ENCODE measurements at regions not wholly inside any gene's neighbourhood (a gene's known extent, or its start where the extent isn't known, plus 50 kb on each side); places are given as distances from the start of the nearest gene placed in this dataset.

GRCh38 chr10:31081937-31082840 lies 50.5 kb upstream of the ZNF438 start:
- Histone ChIP-seq H3K4me3 (ENCODE audit: low read length) (no peak overlapping the region), H3K36me3 (ENCODE audit: control insufficient read depth, insufficient read depth, low read length) (no peaks in the 10 kb centered on the region), H3K4me1 (ENCODE audit: control insufficient read depth, insufficient read depth, low read length) (no peaks in the 10 kb centered on the region), H3K9ac (ENCODE audit: low read length) (no peak overlapping the region), H3K27ac (ENCODE audit: low read depth, low read length) (no peak overlapping the region), H3K27me3 (ENCODE audit: control insufficient read depth, insufficient read depth, low read length) (no peaks in the 10 kb centered on the region)

GRCh38 chr10:31083765-31084184 lies 52.1 kb upstream of the ZNF438 start:
- Histone ChIP-seq H3K27ac (ENCODE audit: low read depth, low read length) (no peak overlapping the region), H3K4me1 (ENCODE audit: control insufficient read depth, insufficient read depth, low read length) (no peaks in the 10 kb centered on the region), H3K4me3 (ENCODE audit: low read length) (no peak overlapping the region), H3K9ac (ENCODE audit: low read length) (no peak overlapping the region), H3K36me3 (ENCODE audit: control insufficient read depth, insufficient read depth, low read length) (no peaks in the 10 kb centered on the region), H3K27me3 (ENCODE audit: control insufficient read depth, insufficient read depth, low read length) (no peaks in the 10 kb centered on the region)

GRCh38 chr10:31087011-31087410 lies 55.3 kb upstream of the ZNF438 start:
- no peaks in the 10 kb centered on the region for H3K4me1 ChIP-seq (ENCODE audit: control insufficient read depth, insufficient read depth, low read length)
- no peak overlapping the region for H3K27ac ChIP-seq (ENCODE audit: low read depth, low read length)
- no peak overlapping the region for H3K4me3 ChIP-seq (ENCODE audit: low read length)
- no peaks in the 10 kb centered on the region for H3K36me3 ChIP-seq (ENCODE audit: control insufficient read depth, insufficient read depth, low read length)
- H3K9ac ChIP-seq (ENCODE audit: low read length) = no peak overlapping the region
- H3K27me3 ChIP-seq (ENCODE audit: control insufficient read depth, insufficient read depth, low read length) = no peaks in the 10 kb centered on the region

- Histone ChIP-seq H3K27me3 (ENCODE audit: control insufficient read depth, insufficient read depth, low read length) (no peaks in the 10 kb centered on the region), H3K27ac (ENCODE audit: low read depth, low read length) (no peak overlapping the region), H3K4me1 (ENCODE audit: control insufficient read depth, insufficient read depth, low read length) (no peaks in the 10 kb centered on the region), H3K9ac (ENCODE audit: low read length) (no peak overlapping the region), H3K4me3 (ENCODE audit: low read length) (no peak overlapping the region), H3K36me3 (ENCODE audit: control insufficient read depth, insufficient read depth, low read length) (no peaks in the 10 kb centered on the region)
Observed at GRCh38 chr10:31087851-31088250, 56.2 kb upstream of the ZNF438 start.

- H3K36me3 ChIP-seq (ENCODE audit: control insufficient read depth, insufficient read depth, low read length) = no peaks in the 10 kb centered on the region
- H3K27ac ChIP-seq (ENCODE audit: low read depth, low read length) = no peak overlapping the region
- H3K4me3 ChIP-seq (ENCODE audit: low read length) = no peak overlapping the region
- no peak overlapping the region for H3K9ac ChIP-seq (ENCODE audit: low read length)
- H3K4me1 ChIP-seq (ENCODE audit: control insufficient read depth, insufficient read depth, low read length) = no peaks in the 10 kb centered on the region
- no peaks in the 10 kb centered on the region for H3K27me3 ChIP-seq (ENCODE audit: control insufficient read depth, insufficient read depth, low read length)
Observed at GRCh38 chr10:31090894-31091607, 59.4 kb upstream of the ZNF438 start.

- Histone ChIP-seq H3K27ac (ENCODE audit: low read depth, low read length) (no peak overlapping the region), H3K4me3 (ENCODE audit: low read length) (no peak overlapping the region), H3K9ac (ENCODE audit: low read length) (no peak overlapping the region), H3K36me3 (ENCODE audit: control insufficient read depth, insufficient read depth, low read length) (no peaks in the 10 kb centered on the region), H3K4me1 (ENCODE audit: control insufficient read depth, insufficient read depth, low read length) (no peaks in the 10 kb centered on the region), H3K27me3 (ENCODE audit: control insufficient read depth, insufficient read depth, low read length) (no peaks in the 10 kb centered on the region)
Observed at GRCh38 chr10:31095677-31096560, 64.3 kb upstream of the ZNF438 start.

- Histone ChIP-seq H3K36me3 (ENCODE audit: control insufficient read depth, insufficient read depth, low read length) (no peaks in the 10 kb centered on the region), H3K4me1 (ENCODE audit: control insufficient read depth, insufficient read depth, low read length) (no peaks in the 10 kb centered on the region), H3K27me3 (ENCODE audit: control insufficient read depth, insufficient read depth, low read length) (no peaks in the 10 kb centered on the region), H3K9ac (ENCODE audit: low read length) (no peak overlapping the region), H3K27ac (ENCODE audit: low read depth, low read length) (no peak overlapping the region), H3K4me3 (ENCODE audit: low read length) (no peak overlapping the region)
Observed at GRCh38 chr10:31098046-31098445, 66.4 kb upstream of the ZNF438 start.

- H3K36me3 ChIP-seq (ENCODE audit: control insufficient read depth, insufficient read depth, low read length) = no peaks in the 10 kb centered on the region
- no peak overlapping the region for H3K27ac ChIP-seq (ENCODE audit: low read depth, low read length)
- H3K27me3 ChIP-seq (ENCODE audit: control insufficient read depth, insufficient read depth, low read length) = no peaks in the 10 kb centered on the region
- H3K9ac ChIP-seq (ENCODE audit: low read length) = no peak overlapping the region
- H3K4me1 ChIP-seq (ENCODE audit: control insufficient read depth, insufficient read depth, low read length) = no peaks in the 10 kb centered on the region
- no peak overlapping the region for H3K4me3 ChIP-seq (ENCODE audit: low read length)
Observed at GRCh38 chr10:31099094-31099493, 67.4 kb upstream of the ZNF438 start.

GRCh38 chr10:31099664-31100063 lies 68.0 kb upstream of the ZNF438 start:
- H3K36me3 ChIP-seq (ENCODE audit: control insufficient read depth, insufficient read depth, low read length) = no peaks in the 10 kb centered on the region
- no peak overlapping the region for H3K9ac ChIP-seq (ENCODE audit: low read length)
- no peak overlapping the region for H3K27ac ChIP-seq (ENCODE audit: low read depth, low read length)
- H3K4me1 ChIP-seq (ENCODE audit: control insufficient read depth, insufficient read depth, low read length) = no peaks in the 10 kb centered on the region
- no peak overlapping the region for H3K4me3 ChIP-seq (ENCODE audit: low read length)
- no peaks in the 10 kb centered on the region for H3K27me3 ChIP-seq (ENCODE audit: control insufficient read depth, insufficient read depth, low read length)

GRCh38 chr10:31100115-31100601 lies 68.5 kb upstream of the ZNF438 start:
- no peak overlapping the region for H3K4me3 ChIP-seq (ENCODE audit: low read length)
- no peak overlapping the region for H3K27ac ChIP-seq (ENCODE audit: low read depth, low read length)
- H3K4me1 ChIP-seq (ENCODE audit: control insufficient read depth, insufficient read depth, low read length) = no peaks in the 10 kb centered on the region
- no peaks in the 10 kb centered on the region for H3K27me3 ChIP-seq (ENCODE audit: control insufficient read depth, insufficient read depth, low read length)
- no peak overlapping the region for H3K9ac ChIP-seq (ENCODE audit: low read length)
- no peaks in the 10 kb centered on the region for H3K36me3 ChIP-seq (ENCODE audit: control insufficient read depth, insufficient read depth, low read length)

- H3K4me3 ChIP-seq (ENCODE audit: low read length) = no peak overlapping the region
- H3K27ac ChIP-seq (ENCODE audit: low read depth, low read length) = no peak overlapping the region
- no peaks in the 10 kb centered on the region for H3K4me1 ChIP-seq (ENCODE audit: control insufficient read depth, insufficient read depth, low read length)
Observed at GRCh38 chr10:31100662-31101061, 69.0 kb upstream of the ZNF438 start.

GRCh38 chr10:31101123-31101522 lies 69.5 kb upstream of the ZNF438 start:
- no peaks in the 10 kb centered on the region for H3K27me3 ChIP-seq (ENCODE audit: control insufficient read depth, insufficient read depth, low read length)
- H3K27ac ChIP-seq (ENCODE audit: low read depth, low read length) = no peak overlapping the region

More at GRCh38 chr10:31100662-31101061, 69.0 kb upstream of the ZNF438 start:
- Histone ChIP-seq H3K9ac (ENCODE audit: low read length) (no peak overlapping the region), H3K27me3 (ENCODE audit: control insufficient read depth, insufficient read depth, low read length) (no peaks in the 10 kb centered on the region), H3K36me3 (ENCODE audit: control insufficient read depth, insufficient read depth, low read length) (no peaks in the 10 kb centered on the region)

More at GRCh38 chr10:31101123-31101522, 69.5 kb upstream of the ZNF438 start:
- Histone ChIP-seq H3K4me3 (ENCODE audit: low read length) (no peak overlapping the region), H3K36me3 (ENCODE audit: control insufficient read depth, insufficient read depth, low read length) (no peaks in the 10 kb centered on the region), H3K9ac (ENCODE audit: low read length) (no peak overlapping the region), H3K4me1 (ENCODE audit: control insufficient read depth, insufficient read depth, low read length) (no peaks in the 10 kb centered on the region)
